ENCODE measurements at regions not wholly inside any gene's neighbourhood (a gene's known extent, or its start where the extent isn't known, plus 50 kb on each side); places are given as distances from the start of the nearest gene placed in this dataset.
"Not testable (repeated sequence)": the region's sequence is repeated elsewhere in the genome, so short reads cannot be mapped to it uniquely, and the experiment has no call there.

- not testable (repeated sequence) for DNase-seq (ENCODE audit: low spot score)
Observed at GRCh38 chr21:10366210-10366609, 155.2 kb upstream of the TPTE start.

GRCh38 chr21:10367586-10367985, 153.8 kb upstream of the TPTE start:
- DNase-seq (ENCODE audit: low spot score) = not testable (repeated sequence)

DNA sequence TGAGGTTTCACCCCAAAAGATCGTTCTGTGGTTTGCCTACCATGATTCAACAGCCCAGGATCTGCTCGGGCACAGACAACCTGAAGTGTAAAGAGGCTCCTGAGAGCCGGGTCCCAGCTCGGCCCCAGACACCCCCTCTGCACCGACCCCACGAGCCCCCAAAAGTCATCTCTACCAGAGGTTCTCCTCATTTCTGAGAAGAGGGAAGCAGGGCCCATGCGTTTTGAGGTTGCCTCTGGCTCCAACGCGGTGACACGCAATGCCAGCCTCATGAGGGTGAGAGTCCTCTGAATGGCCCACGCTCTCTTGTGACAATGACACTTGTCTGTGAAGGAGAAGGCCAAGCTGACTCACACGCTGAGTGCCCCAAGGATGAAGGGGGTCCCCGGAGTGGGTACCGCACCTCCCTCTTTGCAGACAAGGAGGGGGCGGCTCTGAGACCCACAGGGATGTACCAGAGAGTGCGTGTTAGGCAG, 153.0 kb upstream of the TPTE start:
- DNase-seq (ENCODE audit: low spot score) = not testable (repeated sequence)

DNA sequence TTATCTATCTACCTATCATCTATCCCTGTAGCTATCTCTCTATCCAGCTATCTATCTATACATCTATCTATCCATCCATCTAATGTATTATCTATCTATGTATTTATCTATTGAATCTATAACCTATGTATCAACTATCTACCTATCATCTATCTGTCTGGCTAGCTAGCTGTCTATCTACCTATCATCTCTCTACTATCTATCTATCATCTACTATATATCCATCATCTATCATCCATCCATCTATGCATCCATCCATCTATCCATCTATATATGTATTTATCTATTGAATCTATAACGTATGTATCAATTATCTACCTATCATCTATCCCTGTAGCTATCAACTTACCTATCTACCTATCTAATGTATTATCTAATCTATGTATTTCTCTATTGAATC, 152.1 kb upstream of the TPTE start:
- not testable (repeated sequence) for DNase-seq (ENCODE audit: low spot score)

- not testable (repeated sequence) for DNase-seq (ENCODE audit: low spot score)
Observed at GRCh38 chr21:10377758-10378157, 143.6 kb upstream of the TPTE start.

GRCh38 chr21:10379816-10380215, 141.6 kb upstream of the TPTE start:
- DNase-seq (ENCODE audit: low spot score) = not testable (repeated sequence)

DNA sequence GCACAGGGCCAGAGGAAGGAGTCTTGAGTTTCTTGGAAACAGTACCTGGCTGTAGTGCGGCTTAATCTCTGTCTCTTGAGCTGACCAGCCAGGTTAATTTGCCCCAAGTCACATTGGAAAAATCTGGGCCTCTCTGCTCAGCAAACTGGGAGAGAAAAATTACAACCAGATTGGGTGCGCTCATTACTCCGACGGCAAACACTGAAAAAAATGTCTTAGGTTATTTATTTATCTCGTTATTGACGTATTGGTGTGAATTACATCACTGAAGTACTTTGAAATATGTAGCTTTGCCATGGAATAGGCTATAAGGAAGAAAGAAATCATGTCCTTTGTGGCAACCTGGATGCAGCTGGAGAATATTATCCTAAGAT, 139.7 kb upstream of the TPTE start:
- DNase-seq (ENCODE audit: low spot score) = not testable (repeated sequence)

GRCh38 chr21:10382135-10382534, 139.2 kb upstream of the TPTE start:
- DNase-seq (ENCODE audit: low spot score) = not testable (repeated sequence)

DNA sequence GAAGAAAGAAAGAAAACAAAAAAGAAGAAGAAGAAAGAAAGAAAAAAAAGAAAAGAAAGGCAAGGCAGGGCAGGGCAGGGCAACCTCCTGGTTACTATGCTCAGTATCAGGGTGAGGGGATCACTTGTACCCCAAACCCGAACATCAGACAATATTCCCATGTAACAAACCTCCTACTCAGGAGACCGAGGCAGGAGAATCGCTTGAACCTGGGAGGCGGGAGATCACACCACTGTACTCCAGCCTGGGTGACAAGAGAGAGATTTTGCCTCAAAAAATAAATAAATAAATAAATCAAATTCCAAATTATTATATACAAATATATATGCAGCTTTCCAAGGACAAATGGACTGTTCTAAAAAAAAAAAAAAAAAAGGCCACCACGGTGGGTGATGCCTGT, 138.8 kb upstream of the TPTE start:
- not testable (repeated sequence) for DNase-seq (ENCODE audit: low spot score)

DNA sequence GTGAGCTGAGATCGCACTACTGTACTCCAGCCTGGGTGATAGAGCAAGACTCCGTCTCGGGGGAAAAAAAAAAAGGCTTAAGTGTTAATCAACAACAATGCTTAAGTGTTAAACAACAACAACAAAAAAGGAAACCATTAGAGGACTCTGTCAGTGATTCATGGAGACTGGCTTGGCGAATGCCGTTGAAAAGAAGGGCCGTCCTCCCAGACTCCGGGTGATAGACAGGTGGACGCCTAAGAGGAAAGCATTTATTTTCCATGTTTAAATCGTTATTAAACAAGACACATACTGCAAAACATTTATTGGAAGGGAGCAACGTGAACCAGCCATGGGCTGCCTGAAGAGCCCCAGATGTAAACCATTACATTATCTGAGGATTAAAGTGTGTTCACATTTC, 137.8 kb upstream of the TPTE start:
- DNase-seq (ENCODE audit: low spot score) = not testable (repeated sequence)

DNA sequence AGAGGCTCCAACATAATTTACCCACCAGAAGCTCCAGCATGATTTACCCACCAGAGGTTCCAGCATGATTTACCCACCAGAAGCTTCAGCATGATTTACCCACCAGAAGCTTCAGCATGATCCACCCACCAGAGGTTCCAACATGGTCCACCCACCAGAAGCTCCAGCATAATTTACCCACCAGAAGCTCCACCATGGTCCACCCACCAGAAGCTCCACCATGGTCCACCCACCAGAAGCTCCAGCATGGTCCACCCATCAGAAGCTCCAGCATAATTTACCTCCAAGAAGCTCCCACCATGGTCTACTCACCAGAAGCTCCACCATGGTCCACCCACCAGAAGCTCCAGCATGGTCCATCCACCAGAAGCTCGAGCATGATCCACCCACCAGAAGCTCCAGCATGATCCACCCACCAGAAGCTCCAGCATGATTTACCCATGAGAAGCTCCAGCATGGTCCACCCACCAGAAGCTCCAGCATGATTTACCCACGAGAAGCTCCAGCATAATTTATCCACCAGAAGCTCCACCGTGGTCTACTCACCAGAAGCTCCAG, 137.0 kb upstream of the TPTE start:
- not testable (repeated sequence) for DNase-seq (ENCODE audit: low spot score)

GRCh38 chr21:10385202-10385601, 136.2 kb upstream of the TPTE start:
- not testable (repeated sequence) for DNase-seq (ENCODE audit: low spot score)

DNA sequence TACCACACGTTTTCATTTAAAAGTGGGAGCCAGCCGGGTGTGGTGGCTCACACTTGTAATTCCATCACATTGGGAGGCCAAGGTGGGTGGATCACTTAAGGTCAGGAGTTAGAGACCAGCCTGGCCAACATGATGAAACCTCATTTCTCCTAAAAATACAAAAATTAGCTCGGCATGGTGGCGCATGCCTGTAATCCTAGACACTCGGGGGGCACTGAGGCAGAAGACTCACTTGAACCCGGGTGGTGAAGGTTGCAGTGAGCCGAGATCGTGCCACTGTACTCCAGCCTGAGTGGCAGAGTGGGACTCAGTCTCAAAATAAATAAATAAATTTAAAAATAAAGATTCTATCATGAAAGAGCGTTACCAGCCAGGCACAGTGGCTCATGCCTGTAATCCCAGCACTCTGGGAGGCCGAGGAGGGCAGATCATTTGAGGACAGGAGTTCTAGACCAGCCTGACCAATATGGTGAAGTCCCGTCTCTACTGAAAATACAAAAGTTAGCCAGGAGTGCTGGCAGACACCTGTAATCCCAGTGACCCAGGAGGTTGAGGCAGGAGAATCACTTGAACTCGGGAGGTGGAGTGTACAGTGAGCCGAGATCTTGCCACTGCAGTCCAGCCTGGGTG, 135.4 kb upstream of the TPTE start:
- not testable (repeated sequence) for DNase-seq (ENCODE audit: low spot score)

DNA sequence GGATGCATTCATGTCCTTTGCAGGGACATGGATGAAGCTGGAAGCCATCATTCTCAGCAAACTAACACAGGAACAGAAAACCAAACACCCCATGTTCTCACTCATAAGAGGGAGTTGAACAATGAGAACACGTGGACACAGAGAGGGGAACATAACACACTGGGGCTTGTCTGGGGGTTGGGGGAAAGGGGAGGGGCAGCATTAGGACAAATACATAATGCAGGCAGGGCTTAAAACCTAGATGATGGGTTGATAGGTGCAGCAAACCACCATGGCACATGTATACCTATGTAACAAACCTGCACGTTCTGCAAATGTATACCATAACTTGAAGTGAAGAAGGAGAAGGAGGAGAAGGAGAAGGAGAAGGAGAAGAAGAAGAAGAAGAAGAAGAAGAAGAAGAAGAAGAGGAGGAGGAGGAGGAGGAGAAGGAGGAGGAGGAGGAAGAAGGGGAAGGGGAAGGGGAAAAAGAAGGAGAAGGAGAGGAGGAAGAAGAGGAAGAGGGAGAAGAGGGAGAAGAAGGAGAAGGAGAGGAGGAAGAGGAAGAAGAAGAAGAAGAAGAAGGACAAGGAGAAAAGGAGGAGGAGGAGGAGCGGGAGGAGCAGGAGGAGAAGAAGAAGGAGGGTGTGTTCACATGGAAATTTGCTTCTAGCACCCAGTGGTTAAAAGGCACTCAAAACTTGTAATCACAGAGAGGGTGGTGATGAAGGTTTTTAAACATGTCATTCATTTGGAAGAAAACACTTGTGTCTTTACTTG, 133.5 kb upstream of the TPTE start:
- not testable (repeated sequence) for DNase-seq (ENCODE audit: low spot score)

- DNase-seq (ENCODE audit: low spot score) = not testable (repeated sequence)
Observed at GRCh38 chr21:10388625-10389024, 132.8 kb upstream of the TPTE start.

DNA sequence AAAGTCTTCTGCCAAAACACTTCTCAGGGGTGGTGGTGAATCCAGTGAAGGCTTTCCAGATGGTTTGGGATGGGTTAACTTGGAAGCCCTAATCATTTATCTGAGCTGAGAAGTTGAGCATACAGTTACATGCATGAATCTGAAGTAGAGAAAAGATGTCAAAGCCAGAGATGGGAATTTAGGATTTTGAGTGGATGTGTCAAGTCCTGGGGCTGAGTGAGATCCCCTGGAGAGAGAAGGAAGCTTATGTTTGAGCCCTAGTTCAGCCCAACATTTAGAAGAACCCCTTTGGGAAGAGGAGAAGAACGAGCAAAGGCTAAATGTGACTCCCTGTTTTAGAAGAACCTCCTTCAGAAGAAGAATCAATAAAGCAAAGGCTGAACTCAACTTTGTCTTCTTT, 129.1 kb upstream of the TPTE start:
- not testable (repeated sequence) for DNase-seq (ENCODE audit: low spot score)

- not testable (repeated sequence) for DNase-seq (ENCODE audit: low spot score)
Observed at GRCh38 chr21:10395963-10396362, 125.4 kb upstream of the TPTE start.

DNA sequence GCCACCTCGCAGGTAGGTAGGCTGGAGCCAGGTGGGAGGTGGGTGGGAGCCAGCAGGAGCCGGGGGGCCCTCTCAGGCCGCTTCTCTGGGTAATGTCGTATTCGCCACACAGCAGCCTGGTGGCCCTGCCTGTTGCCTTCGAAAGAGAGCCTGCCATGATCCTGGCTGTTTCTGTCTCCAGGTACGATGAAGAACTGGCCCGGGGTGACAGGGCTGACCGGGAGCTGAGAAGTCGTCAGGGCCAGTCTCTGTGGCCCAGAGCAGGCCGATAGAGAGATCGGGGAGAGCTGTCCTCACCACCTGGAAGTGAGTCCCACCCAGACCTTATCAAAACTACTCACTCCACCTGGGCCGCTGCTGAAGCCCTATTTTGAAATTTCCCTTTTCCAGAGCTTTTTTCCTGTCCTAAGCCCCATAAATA, 123.9 kb upstream of the TPTE start:
- not testable (repeated sequence) for DNase-seq (ENCODE audit: low spot score)

- not testable (repeated sequence) for DNase-seq (ENCODE audit: low spot score)
Observed at GRCh38 chr21:10398692-10399489, 122.5 kb upstream of the TPTE start.

DNA sequence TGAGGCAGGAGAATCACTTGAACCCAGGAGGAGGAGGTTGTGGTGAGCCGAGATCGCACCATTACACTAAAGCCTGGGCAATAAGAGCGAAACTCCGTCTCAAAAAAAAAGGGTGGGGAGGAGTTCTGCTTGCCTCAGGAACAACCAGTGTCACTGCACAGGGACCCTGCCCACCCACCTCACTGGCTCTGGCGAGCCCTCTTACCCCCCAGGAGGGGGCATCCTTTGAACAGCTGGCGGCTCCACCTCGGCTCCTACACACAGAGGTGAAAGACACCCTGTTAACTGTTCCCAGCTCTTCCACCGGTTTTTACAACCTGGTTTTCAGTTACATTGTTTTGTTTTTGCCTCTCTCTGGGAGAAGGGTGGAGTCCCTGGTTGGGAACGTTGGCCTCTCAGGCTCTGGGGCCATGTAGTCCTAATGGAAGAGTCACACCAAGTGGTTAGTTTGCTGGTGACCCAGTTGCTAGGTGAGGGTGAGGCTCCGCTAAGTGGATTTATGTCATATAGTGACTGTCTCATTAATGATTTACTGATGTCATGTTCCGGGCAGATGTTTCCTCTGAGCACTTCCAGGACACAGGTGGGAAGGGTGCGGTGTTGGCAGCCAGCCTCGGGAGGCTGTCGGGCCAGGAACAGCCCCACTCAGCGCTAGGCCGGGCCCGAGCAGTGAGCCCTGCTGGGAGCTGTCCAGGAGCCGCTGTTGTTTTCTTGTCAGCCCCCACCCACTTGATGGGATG, 120.6 kb upstream of the TPTE start:
- not testable (repeated sequence) for DNase-seq (ENCODE audit: low spot score)

GRCh38 chr21:10402461-10402860, 118.9 kb upstream of the TPTE start:
- not testable (repeated sequence) for DNase-seq (ENCODE audit: low spot score)
